Stomach (tissue), 8 donors: ENCODE measurements at regions not wholly inside any gene's neighbourhood (a gene's known extent, or its start where the extent isn't known, plus 50 kb on each side); places are given as distances from the start of the nearest gene placed in this dataset.

ENCODE experiments used
- DNase-seq, 2 donors: peaks; one replicate each; pipeline versions ENCODE4 v3.0.0 to v3.0.0-alpha.2; 2013 to 2019
- H3K27ac ChIP-seq, 5 donors: fragments of 200-600 bp in 4 of 5; sonication (generic) in 4 of 5; one replicate each; pipeline ENCODE4 v1.5.1; 2013 to 2019; ENCODE audit warnings: mild to moderate bottlenecking in 1 of 5, moderate library complexity in 1 of 5
- H3K27me3 ChIP-seq, 3 donors: fragments of 200-600 bp; sonication (generic); one replicate each; pipeline ENCODE4 v1.5.1; 2017 to 2019; ENCODE audit warnings: mixed run types in 1 of 3
- H3K36me3 ChIP-seq, 4 donors: fragments of 200-600 bp; sonication (generic); 1 replicate in 3 of 4; 2 replicates in 1 of 4; pipeline ENCODE4 v1.5.1; 2016 to 2019
- H3K4me1 ChIP-seq, 4 donors: fragments of 200-600 bp; sonication (generic); one replicate each; pipeline ENCODE4 v1.5.1; 2016 to 2019
- H3K4me3 ChIP-seq, 4 donors: fragments of 200-600 bp; sonication (generic) in 3 of 4; one replicate each; pipeline ENCODE4 v1.5.1; 2016 to 2019; ENCODE audit warnings: mild to moderate bottlenecking in 1 of 4
- H3K9me3 ChIP-seq, 4 donors: fragments of 200-600 bp; sonication (generic); one replicate each; pipeline ENCODE4 v1.5.1; 2016 to 2019
- CTCF ChIP-seq, 7 experiments: fragments of 450-650 bp in 4 of 7; fragments of 200-600 bp in 3 of 7; sonication (generic) in 3 of 7; IDR thresholded peaks; one replicate each; pipeline ENCODE4 v1.5.1; 2016 to 2019; ENCODE audit warnings: antibody characterized with exemption in 7 of 7, control low read depth in 2 of 7, mild to moderate bottlenecking in 1 of 7
- EP300 ChIP-seq: sonication (generic); formaldehyde crosslinking; IDR thresholded peaks from one replicate; pipeline ENCODE4 v1.6.1; 2017; ENCODE audit warnings: antibody characterized with exemption
- POLR2A ChIP-seq, 4 donors: fragments of 450-650 bp; IDR thresholded peaks; one replicate each; pipeline ENCODE4 v1.6.1; 2016; ENCODE audit warnings: antibody characterized with exemption in 4 of 4, control low read depth in 2 of 4, mild to moderate bottlenecking in 1 of 4, moderate library complexity in 1 of 4
- POLR2AphosphoS5 ChIP-seq, 3 donors: sonication (generic); formaldehyde crosslinking; IDR thresholded peaks; one replicate each; pipeline ENCODE4 v1.6.1; 2016; ENCODE audit warnings: antibody characterized with exemption in 3 of 3
- WGBS, 5 donors: extraction: QIAGEN DNeasy Blood & Tissue Kit in 3 of 5; methylation state at CpG; one replicate each; pipeline versions ENCODE4 v1.1.5 to v1.1.7; 2013 to 2018; 5-methylcytosine and 5-hydroxymethylcytosine counted together
- intact Hi-C: fragments of 100-400 bp; cut with DNase I; formaldehyde crosslinking; loops from one replicate; pipeline ENCODE4 v1.15.1; 2023; ENCODE audit warnings: low total_unique reads
- donor health status: healthy with polysubstance abuse.
- donor health status: Bipolar disorder and iron deficiency.
- donor health status: healthy.

GRCh38 chr17:33525186-33525585, 232.1 kb upstream of the ASIC2 start:
- TF ChIP-seq EP300, result no peak
- no peak for TF ChIP-seq POLR2A (IDR thresholded peaks at IDR 0.05)
- TF ChIP-seq POLR2AphosphoS5 (IDR thresholded peaks at IDR 0.05), result no peak
- TF ChIP-seq CTCF (IDR thresholded peaks at IDR 0.05), result no peak
- H3K4me1 ChIP-seq, result no peaks in the 10 kb centered on the region
- intact Hi-C loops, result no loop called here
- H3K36me3 ChIP-seq, result no peaks in the 10 kb centered on the region
- no peak overlapping the region for H3K27ac ChIP-seq
- 69 to 81% (median 76%) methylated on average over 7 of the region's 7 CpGs for WGBS, 5 donors
- H3K27me3 ChIP-seq, result peaks cover 0 to 13% (median 2%) of the 10 kb centered on the region in 3 donors
- peaks cover 3 to 19% (median 12%) of the 10 kb centered on the region in 4 donors for H3K9me3 ChIP-seq
- DNase-seq, result no peak
- no peak overlapping the region for H3K4me3 ChIP-seq

- H3K4me3 ChIP-seq, result no peak overlapping the region
- intact Hi-C loops, result no loop called here
- H3K27me3 ChIP-seq, result peaks cover 0 to 12% (median 0%) of the 10 kb centered on the region in 3 donors
- no peaks in the 10 kb centered on the region for H3K4me1 ChIP-seq
- peaks cover 3 to 19% (median 12%) of the 10 kb centered on the region in 4 donors for H3K9me3 ChIP-seq
- no peak for DNase-seq
- no peaks in the 10 kb centered on the region for H3K36me3 ChIP-seq
- H3K27ac ChIP-seq, result no peak overlapping the region
- WGBS, 5 donors, result 72 to 89% (median 77%) methylated on average over 5 of the region's 5 CpGs
- no peak for TF ChIP-seq POLR2A (IDR thresholded peaks at IDR 0.05)
- no peak for TF ChIP-seq CTCF (IDR thresholded peaks at IDR 0.05)
- TF ChIP-seq EP300, result no peak
- no peak for TF ChIP-seq POLR2AphosphoS5 (IDR thresholded peaks at IDR 0.05)
These were observed 233.6 kb upstream of the ASIC2 start for GRCh38 chr17:33526717-33527116.

- TF ChIP-seq EP300, result no peak
- no peak for TF ChIP-seq CTCF (IDR thresholded peaks at IDR 0.05)
- TF ChIP-seq POLR2A (IDR thresholded peaks at IDR 0.05), result no peak
- no peak for TF ChIP-seq POLR2AphosphoS5 (IDR thresholded peaks at IDR 0.05)
- WGBS, 5 donors, result 49 to 70% (median 67%) methylated on average over 3 of the region's 3 CpGs
- peaks cover 3 to 19% (median 12%) of the 10 kb centered on the region in 4 donors for H3K9me3 ChIP-seq
- peaks cover 0 to 12% (median 0%) of the 10 kb centered on the region in 3 donors for H3K27me3 ChIP-seq
- H3K4me3 ChIP-seq, result no peak overlapping the region
- H3K4me1 ChIP-seq, result no peaks in the 10 kb centered on the region
- no peak overlapping the region for H3K27ac ChIP-seq
- H3K36me3 ChIP-seq, result no peaks in the 10 kb centered on the region
- DNase-seq, result no peak
- intact Hi-C loops, result no loop called here
These were observed 234.2 kb upstream of the ASIC2 start for GRCh38 chr17:33527290-33527689.

- Histone ChIP-seq H3K36me3 (no peaks in the 10 kb centered on the region), H3K27ac (no peak overlapping the region), H3K4me1 (no peaks in the 10 kb centered on the region), H3K27me3 (peaks cover 0 to 12% (median 0%) of the 10 kb centered on the region in 3 donors), H3K4me3 (no peak overlapping the region), H3K9me3 (peaks cover 3 to 19% (median 12%) of the 10 kb centered on the region in 4 donors)
- WGBS, 5 donors, result 57 to 78% (median 65%) methylated on average over 1 of the region's 1 CpG
- no peak for TF ChIP-seq POLR2A (IDR thresholded peaks at IDR 0.05)
- TF ChIP-seq POLR2AphosphoS5 (IDR thresholded peaks at IDR 0.05), result no peak
- no peak for TF ChIP-seq CTCF (IDR thresholded peaks at IDR 0.05)
- no peak for TF ChIP-seq EP300
- DNase-seq, result no peak
- intact Hi-C loops, result no loop called here
These were observed 235.8 kb upstream of the ASIC2 start for GRCh38 chr17:33528846-33529245.
